ENCODE measurements at regions not wholly inside any gene's neighbourhood (a gene's known extent, or its start where the extent isn't known, plus 50 kb on each side); places are given as distances from the start of the nearest gene placed in this dataset.
A peak's percentile ranks its signal among the peaks of the same experiment; 100 is the strongest.

DNA sequence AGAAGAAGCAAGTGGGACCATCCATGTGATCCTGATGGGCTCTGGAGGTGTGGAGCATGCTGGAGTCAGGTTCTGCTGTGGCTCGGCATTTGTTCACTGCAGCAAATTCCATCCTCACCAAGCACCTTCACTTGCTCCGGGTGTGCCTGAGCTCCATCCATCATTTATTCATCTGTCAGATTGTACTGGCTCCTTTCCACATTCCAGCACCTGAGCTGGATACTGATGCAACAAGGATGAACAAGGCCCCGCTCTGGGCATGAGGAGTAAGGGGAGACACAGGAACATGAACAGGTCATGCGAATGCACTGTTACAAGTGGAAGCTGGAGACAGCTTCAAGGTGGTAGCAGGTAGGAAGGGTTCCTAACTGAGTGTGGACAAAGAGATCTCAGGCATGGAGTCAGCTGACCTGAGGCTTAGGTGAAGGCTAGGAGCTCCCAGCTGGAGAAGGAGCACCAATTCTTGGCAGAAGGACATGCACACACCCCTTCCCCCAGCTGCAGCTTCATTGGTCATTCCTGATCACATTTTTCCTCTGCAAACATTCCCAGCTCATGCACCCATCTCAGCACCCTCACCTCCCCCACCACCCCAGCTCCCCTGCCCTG, 133.7 kb upstream of the ZMIZ1 start:
- H3K4me3 ChIP-seq (ENCODE audit: low read depth in 1 of 2, low read length in 2 of 2), result no peak overlapping the region
- no peaks in the 10 kb centered on the region for H3K27me3 ChIP-seq (ENCODE audit: control insufficient read depth in 1 of 2, insufficient read depth in 2 of 2, low read length in 2 of 2)
- H3K36me3 ChIP-seq (ENCODE audit: insufficient read depth, low read length), result no peaks in the 10 kb centered on the region
- no peaks in the 10 kb centered on the region for H3K9me3 ChIP-seq (ENCODE audit: low read length)
- H3K4me1 ChIP-seq (ENCODE audit: insufficient read depth, low read length), result no peaks in the 10 kb centered on the region
- H3K27ac ChIP-seq (ENCODE audit: low read depth, low read length), result no peak overlapping the region
- no peak overlapping the region for H3K9ac ChIP-seq (ENCODE audit: low read length)

DNA sequence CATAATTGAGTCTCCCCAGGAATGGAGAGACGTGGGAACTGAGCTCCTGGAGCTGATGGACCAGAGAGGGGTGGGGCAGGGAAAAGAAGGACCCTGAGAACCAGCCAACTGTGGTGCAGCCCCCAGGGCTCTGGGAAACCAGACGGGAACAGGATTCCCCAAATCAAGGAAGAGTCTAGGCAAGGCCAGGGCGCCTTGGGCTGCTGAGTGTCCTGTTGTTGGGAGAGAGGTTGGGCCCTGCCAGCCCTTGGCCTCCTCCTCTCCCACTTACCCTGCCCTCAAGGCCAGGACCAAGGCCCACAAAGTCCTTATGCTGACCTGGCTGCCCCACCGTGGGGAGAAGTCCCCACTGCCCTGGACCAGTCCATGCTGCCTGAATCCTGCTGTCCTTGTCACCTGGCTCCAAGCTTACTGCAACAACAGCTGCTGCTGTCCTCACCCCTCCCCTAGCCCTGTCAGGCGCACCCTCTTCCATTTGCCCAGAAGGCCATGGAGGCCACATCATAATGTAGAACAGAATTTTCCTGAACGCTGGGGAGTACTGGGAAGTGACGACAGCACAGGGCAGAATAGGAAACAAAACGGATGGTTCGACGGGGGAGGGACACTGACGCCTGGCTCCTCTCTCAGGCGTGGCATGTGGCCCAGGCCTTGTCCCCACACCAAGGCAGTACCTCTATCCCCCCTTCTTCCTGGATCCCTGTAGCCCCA, 132.9 kb upstream of the ZMIZ1 start:
- H3K4me1 ChIP-seq (ENCODE audit: insufficient read depth, low read length), result no peaks in the 10 kb centered on the region
- H3K36me3 ChIP-seq (ENCODE audit: insufficient read depth, low read length), result no peaks in the 10 kb centered on the region
- no peaks in the 10 kb centered on the region for H3K27me3 ChIP-seq (ENCODE audit: control insufficient read depth in 1 of 2, insufficient read depth in 2 of 2, low read length in 2 of 2)
- H3K4me3 ChIP-seq (ENCODE audit: low read depth in 1 of 2, low read length in 2 of 2), result no peak overlapping the region
- H3K9ac ChIP-seq (ENCODE audit: low read length), result no peak overlapping the region
- H3K9me3 ChIP-seq (ENCODE audit: low read length), result no peaks in the 10 kb centered on the region
- H3K27ac ChIP-seq (ENCODE audit: low read depth, low read length), result no peak overlapping the region

DNA sequence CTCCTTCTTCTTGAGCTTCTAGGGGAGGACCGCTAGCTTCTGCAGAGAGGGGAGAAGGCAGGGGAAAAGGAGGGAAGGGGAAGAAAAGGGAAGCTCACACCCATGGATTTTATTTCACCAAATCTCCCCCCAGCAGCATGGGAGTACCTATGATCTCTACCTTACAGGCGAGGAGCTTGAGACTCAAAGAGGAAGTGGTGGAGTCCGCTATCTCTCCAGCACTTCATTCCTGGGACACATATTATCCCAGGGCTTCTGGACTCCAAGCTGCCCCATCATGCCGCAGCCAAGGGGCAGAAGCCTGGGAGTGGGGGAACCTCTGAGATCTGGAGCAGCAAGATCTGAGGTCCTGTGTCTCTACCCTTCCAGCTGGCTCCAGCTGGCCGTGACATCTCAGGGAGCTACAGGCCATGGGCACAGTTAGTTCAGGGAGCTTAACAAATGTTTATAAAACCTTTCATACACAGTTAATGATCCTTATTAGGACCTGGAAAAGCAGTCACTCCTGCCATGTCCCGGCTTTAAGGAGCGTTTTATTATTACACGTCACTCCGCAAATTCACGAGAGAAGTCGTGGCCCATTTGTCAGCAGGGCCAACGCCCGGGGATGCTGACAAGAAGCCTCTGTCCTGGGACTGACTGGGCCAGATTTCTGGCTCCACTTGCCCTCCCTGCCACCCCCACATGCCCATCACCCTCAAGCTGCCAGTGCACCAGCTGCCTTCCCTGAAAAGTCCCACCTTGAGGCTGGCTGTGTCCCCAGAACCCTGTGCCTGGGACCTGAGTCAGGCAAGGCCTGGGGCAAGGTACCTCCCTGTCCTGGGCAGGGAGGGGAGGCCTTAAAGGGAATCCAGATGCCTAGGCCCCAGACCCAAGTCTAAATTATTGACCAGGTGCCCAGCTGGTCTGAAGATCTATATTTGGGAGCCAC, 132.1 kb upstream of the ZMIZ1 start:
- Histone ChIP-seq H3K9ac (ENCODE audit: low read length) (no peak overlapping the region), H3K27ac (ENCODE audit: low read depth, low read length) (no peak overlapping the region)

DNA sequence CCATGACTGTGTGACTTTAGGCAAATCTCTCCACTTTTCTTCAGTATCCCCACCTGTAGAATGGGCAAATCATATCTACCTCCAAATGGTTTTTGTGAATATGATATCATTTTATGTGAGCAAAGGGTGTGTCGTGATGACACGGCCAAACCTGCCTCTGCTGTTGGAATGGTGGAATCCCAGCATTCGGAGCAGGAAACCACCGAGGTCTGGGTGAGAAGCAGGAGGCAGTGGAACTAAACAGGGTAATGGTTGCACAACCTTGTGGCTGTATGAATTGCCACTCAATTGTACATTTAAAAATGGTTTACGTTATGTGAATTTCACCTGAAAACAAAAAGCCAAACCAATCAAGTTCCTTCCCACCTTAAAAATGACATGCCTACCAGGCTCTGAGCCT, 131.4 kb upstream of the ZMIZ1 start:
- no peak overlapping the region for H3K4me3 ChIP-seq (ENCODE audit: low read depth in 1 of 2, low read length in 2 of 2)
- no peaks in the 10 kb centered on the region for H3K36me3 ChIP-seq (ENCODE audit: insufficient read depth, low read length)
- H3K9me3 ChIP-seq (ENCODE audit: low read length), result no peaks in the 10 kb centered on the region
- no peaks in the 10 kb centered on the region for H3K27me3 ChIP-seq (ENCODE audit: control insufficient read depth in 1 of 2, insufficient read depth in 2 of 2, low read length in 2 of 2)
- no peak overlapping the region for H3K27ac ChIP-seq (ENCODE audit: low read depth, low read length)
- no peak overlapping the region for H3K9ac ChIP-seq (ENCODE audit: low read length)
- H3K4me1 ChIP-seq (ENCODE audit: insufficient read depth, low read length), result no peaks in the 10 kb centered on the region

More for the DNA sequence above, 132.1 kb upstream of the ZMIZ1 start:
- H3K4me1 ChIP-seq (ENCODE audit: insufficient read depth, low read length), result no peaks in the 10 kb centered on the region
- H3K27me3 ChIP-seq (ENCODE audit: control insufficient read depth in 1 of 2, insufficient read depth in 2 of 2, low read length in 2 of 2), result no peaks in the 10 kb centered on the region
- no peaks in the 10 kb centered on the region for H3K36me3 ChIP-seq (ENCODE audit: insufficient read depth, low read length)
- no peak overlapping the region for H3K4me3 ChIP-seq (ENCODE audit: low read depth in 1 of 2, low read length in 2 of 2)
- no peaks in the 10 kb centered on the region for H3K9me3 ChIP-seq (ENCODE audit: low read length)

DNA sequence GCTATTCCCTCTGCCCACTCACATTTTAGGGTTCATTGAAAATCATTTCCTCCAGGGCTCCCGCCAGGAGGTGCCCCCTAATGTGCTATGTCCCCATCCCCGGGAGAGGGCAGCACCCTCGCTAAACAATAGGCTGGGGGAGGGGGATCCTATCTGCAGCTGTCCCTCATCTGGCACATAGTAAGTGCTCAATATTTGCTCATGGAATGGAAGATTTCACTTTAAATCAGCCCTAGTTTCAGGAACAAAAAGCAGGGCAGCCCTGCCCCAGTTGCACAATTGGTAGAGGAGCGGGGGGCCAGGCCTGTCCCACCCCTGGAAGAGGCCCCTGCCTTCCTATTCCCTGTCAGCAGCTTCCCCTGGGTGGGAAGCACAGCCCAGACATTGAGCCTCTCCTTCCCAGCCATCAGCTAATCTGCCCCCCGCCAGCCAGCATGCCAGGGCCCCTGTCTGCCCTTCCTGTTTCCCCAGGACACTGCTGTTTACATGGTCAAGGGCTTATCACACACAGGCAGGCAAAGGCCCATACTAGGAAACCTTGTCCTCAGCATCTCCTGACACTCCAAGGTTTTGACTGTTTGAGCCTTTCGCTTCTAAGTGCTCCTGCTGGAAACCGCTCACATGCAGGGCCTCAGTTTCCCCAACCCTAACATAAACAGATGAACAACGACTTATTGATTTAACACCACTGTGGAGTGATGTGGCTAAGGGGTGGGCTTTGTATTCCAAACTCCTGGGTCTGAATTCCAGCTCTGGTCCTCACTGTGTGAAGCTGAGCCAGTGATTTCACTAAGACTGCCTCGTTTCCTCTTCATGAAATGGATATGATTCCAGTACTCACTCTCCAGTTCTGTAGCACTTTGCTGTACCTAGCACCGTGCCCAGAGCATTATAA, 130.7 kb upstream of the ZMIZ1 start:
- Histone ChIP-seq H3K27ac (ENCODE audit: low read depth, low read length) (no peak overlapping the region), H3K4me3 (ENCODE audit: low read depth in 1 of 2, low read length in 2 of 2) (no peak overlapping the region), H3K9ac (ENCODE audit: low read length) (no peak overlapping the region), H3K9me3 (ENCODE audit: low read length) (no peaks in the 10 kb centered on the region), H3K4me1 (ENCODE audit: insufficient read depth, low read length) (no peaks in the 10 kb centered on the region), H3K36me3 (ENCODE audit: insufficient read depth, low read length) (no peaks in the 10 kb centered on the region), H3K27me3 (ENCODE audit: control insufficient read depth in 1 of 2, insufficient read depth in 2 of 2, low read length in 2 of 2) (no peaks in the 10 kb centered on the region)

DNA sequence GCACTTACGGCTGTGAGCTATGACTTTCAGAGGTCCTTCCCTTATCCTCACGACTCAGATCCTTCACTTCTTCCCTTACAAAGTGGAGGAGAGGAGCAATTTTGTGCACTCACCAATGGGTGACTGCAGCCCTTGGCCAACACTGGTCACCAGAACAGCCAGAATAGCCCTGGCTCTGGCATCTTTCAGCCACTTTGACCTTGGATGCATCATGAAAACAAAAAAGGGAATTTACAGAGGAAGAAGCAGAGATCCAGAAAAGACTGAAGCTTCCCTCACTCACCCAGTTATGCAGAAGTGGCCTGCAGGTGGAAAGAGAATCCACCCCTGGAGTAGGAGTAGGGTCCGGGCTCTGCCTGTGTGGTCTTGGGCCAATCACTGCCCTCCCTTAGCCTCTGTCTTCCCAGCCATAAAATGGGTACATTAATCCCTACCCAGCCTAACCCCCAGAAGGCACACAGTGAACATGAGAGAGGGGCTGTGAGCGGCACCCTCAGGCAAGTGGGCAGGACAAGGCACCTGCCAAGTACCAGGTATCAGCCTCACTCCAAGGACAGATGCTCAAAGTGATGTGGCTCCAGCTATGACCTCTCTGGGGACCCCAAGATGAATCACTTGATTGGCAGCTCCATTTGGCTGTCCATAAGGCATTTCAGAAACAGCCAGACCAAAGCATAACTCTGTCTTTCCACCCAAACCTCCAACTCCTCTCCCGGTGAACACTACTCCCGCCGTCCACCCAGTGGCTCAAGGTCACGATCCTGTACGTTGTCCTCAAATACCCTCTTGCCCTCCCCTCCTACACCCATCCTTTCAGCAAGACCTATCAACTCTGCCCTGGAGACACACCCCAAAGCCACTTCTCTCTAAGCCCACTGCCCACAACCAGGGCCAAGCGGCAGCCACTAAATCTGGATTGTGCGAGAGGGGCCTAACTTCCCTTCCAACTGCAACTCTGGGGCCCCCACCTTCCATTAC, 129.8 kb upstream of the ZMIZ1 start:
- Histone ChIP-seq H3K4me1 (ENCODE audit: insufficient read depth, low read length) (peaks cover 2% of the 10 kb centered on the region), H3K27me3 (ENCODE audit: control insufficient read depth in 1 of 2, insufficient read depth in 2 of 2, low read length in 2 of 2) (no peaks in the 10 kb centered on the region), H3K36me3 (ENCODE audit: insufficient read depth, low read length) (no peaks in the 10 kb centered on the region), H3K4me3 (ENCODE audit: low read depth in 1 of 2, low read length in 2 of 2) (no peak overlapping the region), H3K9ac (ENCODE audit: low read length) (no peak overlapping the region), H3K9me3 (ENCODE audit: low read length) (no peaks in the 10 kb centered on the region), H3K27ac (ENCODE audit: low read depth, low read length) (no peak overlapping the region)

DNA sequence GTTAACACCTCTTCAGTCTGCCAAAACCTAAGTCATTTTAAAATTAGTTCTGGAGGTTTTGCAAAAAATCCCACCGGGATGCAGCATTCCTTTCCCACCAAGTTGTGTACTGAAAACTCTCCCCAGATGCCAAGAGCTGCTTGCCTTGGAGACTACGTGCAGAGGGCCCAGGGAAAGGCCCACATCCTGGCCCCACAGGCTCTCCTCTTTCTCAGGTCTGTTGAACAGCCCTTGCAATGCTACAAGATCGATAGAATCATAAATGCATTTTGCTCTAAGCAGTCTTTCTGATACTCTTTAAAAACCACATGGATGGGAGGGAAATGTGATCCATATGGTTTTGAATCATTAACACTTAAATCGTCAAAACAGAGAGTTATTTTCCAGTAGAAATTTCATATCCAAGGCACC, 126.7 kb upstream of the ZMIZ1 start:
- no peak overlapping the region for H3K9ac ChIP-seq (ENCODE audit: low read length)
- peaks cover 33% of the 10 kb centered on the region for H3K4me1 ChIP-seq (ENCODE audit: insufficient read depth, low read length)
- no peak overlapping the region for H3K4me3 ChIP-seq (ENCODE audit: low read depth in 1 of 2, low read length in 2 of 2)
- H3K9me3 ChIP-seq (ENCODE audit: low read length), result no peaks in the 10 kb centered on the region
- H3K27ac ChIP-seq (ENCODE audit: low read depth, low read length), result no peak overlapping the region
- no peaks in the 10 kb centered on the region for H3K27me3 ChIP-seq (ENCODE audit: control insufficient read depth in 1 of 2, insufficient read depth in 2 of 2, low read length in 2 of 2)
- no peaks in the 10 kb centered on the region for H3K36me3 ChIP-seq (ENCODE audit: insufficient read depth, low read length)

DNA sequence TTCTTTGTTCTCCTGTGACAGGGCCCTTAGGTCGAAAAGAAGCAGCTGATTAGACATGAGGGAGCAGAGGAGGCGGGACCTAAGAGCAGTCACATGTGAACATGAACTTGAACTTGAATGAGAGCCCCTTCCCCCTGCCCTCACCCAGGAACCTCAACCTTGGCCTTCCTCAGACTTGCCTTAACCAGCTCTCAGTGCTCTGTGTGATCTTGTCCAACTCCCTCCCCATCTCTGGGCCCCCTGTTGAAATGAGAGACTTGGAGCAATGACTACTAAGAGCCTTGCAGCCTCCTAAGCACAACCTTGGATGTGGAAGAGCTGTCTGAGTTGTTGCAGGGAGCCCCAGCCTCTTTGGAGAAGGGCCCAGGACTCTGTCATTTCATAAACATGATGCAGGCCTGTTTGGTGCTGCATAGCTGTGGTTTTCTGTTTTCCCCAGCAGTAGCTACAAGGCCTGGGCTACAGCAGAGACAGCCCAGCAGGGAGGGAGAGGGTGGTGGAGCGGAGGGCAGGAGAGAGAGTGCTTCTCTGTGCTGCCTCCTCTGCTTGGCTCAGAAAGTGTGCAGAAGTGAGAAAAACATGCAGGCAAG, 123.9 kb upstream of the ZMIZ1 start:
- H3K4me3 ChIP-seq (ENCODE audit: low read depth in 1 of 2, low read length in 2 of 2), result no peak overlapping the region
- no peaks in the 10 kb centered on the region for H3K9me3 ChIP-seq (ENCODE audit: low read length)
- H3K36me3 ChIP-seq (ENCODE audit: insufficient read depth, low read length), result no peaks in the 10 kb centered on the region
- no peak overlapping the region for H3K9ac ChIP-seq (ENCODE audit: low read length)
- no peaks in the 10 kb centered on the region for H3K27me3 ChIP-seq (ENCODE audit: control insufficient read depth in 1 of 2, insufficient read depth in 2 of 2, low read length in 2 of 2)
- H3K27ac ChIP-seq (ENCODE audit: low read depth, low read length), result peak overlapping the region; percentile 72
- peaks cover 37% of the 10 kb centered on the region for H3K4me1 ChIP-seq (ENCODE audit: insufficient read depth, low read length)

DNA sequence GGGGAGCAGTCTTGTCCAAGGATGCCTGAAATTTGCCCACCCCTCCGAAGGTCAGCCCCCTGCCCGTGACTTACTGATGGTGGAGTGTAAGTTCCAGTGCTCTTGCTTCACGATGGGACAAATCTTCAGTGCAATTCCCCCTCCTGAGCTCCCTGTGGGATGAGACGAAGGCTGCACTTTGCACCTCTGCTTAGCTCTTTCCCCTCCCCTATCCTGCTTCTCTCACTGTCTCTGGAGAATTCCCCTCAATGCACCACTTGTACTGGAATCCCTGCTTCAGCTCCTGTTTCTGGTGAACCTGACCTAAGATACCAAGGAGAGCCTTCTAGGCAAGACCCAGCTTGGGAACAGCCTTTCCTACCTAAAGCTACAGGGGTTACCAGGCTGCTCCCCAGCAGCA, 122.9 kb upstream of the ZMIZ1 start:
- H3K27me3 ChIP-seq (ENCODE audit: control insufficient read depth in 1 of 2, insufficient read depth in 2 of 2, low read length in 2 of 2), result no peaks in the 10 kb centered on the region

DNA sequence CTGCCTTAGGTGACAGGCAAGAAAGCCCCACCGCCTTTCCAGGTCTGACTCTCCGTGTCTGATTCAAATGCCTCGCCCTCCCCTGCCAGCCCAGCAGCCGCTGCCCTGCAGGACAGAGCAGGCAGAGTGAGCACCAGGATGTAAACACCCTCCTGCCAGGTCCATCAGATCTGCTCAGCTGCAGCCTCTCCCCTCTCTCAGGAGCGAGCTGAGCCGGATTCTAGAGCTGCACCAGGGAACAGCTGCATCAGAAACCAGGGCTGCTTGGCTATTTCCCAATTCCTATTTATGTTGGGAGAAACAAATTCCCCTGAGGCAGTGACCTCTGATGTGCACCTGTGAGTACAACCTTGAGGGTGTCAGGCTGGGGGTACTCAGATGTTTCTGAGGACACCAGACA, 121.5 kb upstream of the ZMIZ1 start:
- Histone ChIP-seq H3K9ac (ENCODE audit: low read length) (no peak overlapping the region), H3K9me3 (ENCODE audit: low read length) (no peaks in the 10 kb centered on the region), H3K4me1 (ENCODE audit: insufficient read depth, low read length) (peaks cover 37% of the 10 kb centered on the region), H3K4me3 (ENCODE audit: low read depth in 1 of 2, low read length in 2 of 2) (no peak overlapping the region), H3K27me3 (ENCODE audit: control insufficient read depth in 1 of 2, insufficient read depth in 2 of 2, low read length in 2 of 2) (no peaks in the 10 kb centered on the region), H3K27ac (ENCODE audit: low read depth, low read length) (no peak overlapping the region), H3K36me3 (ENCODE audit: insufficient read depth, low read length) (no peaks in the 10 kb centered on the region)

More for the DNA sequence above, 122.9 kb upstream of the ZMIZ1 start:
- Histone ChIP-seq H3K9ac (ENCODE audit: low read length) (no peak overlapping the region), H3K9me3 (ENCODE audit: low read length) (no peaks in the 10 kb centered on the region), H3K27ac (ENCODE audit: low read depth, low read length) (peak overlapping the region; percentile 35), H3K4me1 (ENCODE audit: insufficient read depth, low read length) (peaks cover 37% of the 10 kb centered on the region), H3K4me3 (ENCODE audit: low read depth in 1 of 2, low read length in 2 of 2) (no peak overlapping the region), H3K36me3 (ENCODE audit: insufficient read depth, low read length) (no peaks in the 10 kb centered on the region)
